MCF 10A (cell line): ENCODE measurements at regions not wholly inside any gene's neighbourhood (a gene's known extent, or its start where the extent isn't known, plus 50 kb on each side); places are given as distances from the start of the nearest gene placed in this dataset.
A peak's percentile ranks its signal among the peaks of the same experiment; 100 is the strongest.

ENCODE experiments used
- BruUV-seq: library from RNA; stranded (reverse); fragments of 400-500 nt; replicated peaks from 2 replicates; lab custom pipeline; 2021; lab: Mats Ljungman, UMichigan
- CTCF ChIA-PET: fragments of 300-600 bp; sonication (Branson Sonifier 250); formaldehyde crosslinking; extraction: SDS; loops from one replicate; lab custom pipeline; 2021; ENCODE audit warnings: antibody characterized with exemption, inconsistent platforms; lab: Yijun Ruan, JAX
- POLR2A ChIA-PET: fragments of 300-600, 350-650 bp; sonication (Branson Sonifier 250); formaldehyde crosslinking; extraction: SDS; loops from one replicate; lab custom pipeline; 2020; ENCODE audit warnings: antibody characterized with exemption, inconsistent platforms; lab: Yijun Ruan, JAX
- DNase-seq: peaks from one replicate; pipeline ENCODE4 v3.0.0-alpha.2; 2018; ENCODE audit not compliant: unreplicated experiment
- H3K27ac Mint-ChIP-seq: one replicate; pipeline ENCODE4 v1.8.0; 2022; ENCODE audit warnings: mild to moderate bottlenecking, low read depth, mixed read lengths; ENCODE audit not compliant: unreplicated experiment
- H3K27me3 Mint-ChIP-seq: one replicate; pipeline ENCODE4 v1.8.0; 2022; ENCODE audit warnings: mixed read lengths; ENCODE audit not compliant: insufficient read depth, unreplicated experiment
- H3K36me3 Mint-ChIP-seq: one replicate; pipeline ENCODE4 v1.8.0; 2022; ENCODE audit warnings: mild to moderate bottlenecking, moderate library complexity, mixed read lengths; ENCODE audit not compliant: insufficient read depth, unreplicated experiment
- H3K4me1 Mint-ChIP-seq: one replicate; pipeline ENCODE4 v1.8.0; 2022; ENCODE audit warnings: mixed read lengths; ENCODE audit not compliant: insufficient read depth, unreplicated experiment
- H3K4me3 Mint-ChIP-seq: one replicate; pipeline ENCODE4 v1.8.0; 2022; ENCODE audit warnings: mild to moderate bottlenecking, moderate library complexity, mixed read lengths; ENCODE audit not compliant: unreplicated experiment
- H3K9me3 Mint-ChIP-seq: one replicate; pipeline ENCODE4 v1.8.0; 2022; ENCODE audit warnings: mixed read lengths; ENCODE audit not compliant: unreplicated experiment
- intact Hi-C: fragments of 100-400 bp; cut with micrococcal nuclease; formaldehyde crosslinking; loops from 2 replicates; pipeline ENCODE4 v1.14.1; 2022
- TF ChIP-seq, protein P1 (sequence below): fragments of 200-600 bp; IDR thresholded peaks from one replicate; pipeline ENCODE4 v1.8.0; 2022; ENCODE audit warnings: antibody characterized with exemption, mild to moderate bottlenecking; ENCODE audit not compliant: unreplicated experiment

DNA sequence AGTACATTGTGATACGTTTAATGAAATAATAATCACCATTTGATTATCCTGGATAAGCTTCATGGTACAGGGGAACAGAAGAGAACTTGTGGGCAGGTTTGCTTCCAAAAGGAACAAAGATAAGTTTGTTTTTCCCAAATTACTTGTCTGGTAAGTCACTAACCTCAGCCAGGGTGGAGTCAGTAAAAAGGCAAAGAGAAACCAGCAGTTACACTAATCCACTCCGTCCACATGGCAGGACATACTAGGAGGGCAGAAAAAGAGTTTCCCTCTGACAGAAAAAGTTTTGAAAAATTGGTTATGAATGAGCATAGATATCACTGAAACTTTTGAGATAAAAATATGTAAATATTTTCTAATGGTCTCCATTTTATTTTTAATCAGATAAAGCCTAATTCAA is 285.9 kb downstream of the IL15 start:
- H3K4me1 Mint-ChIP-seq: no peaks in the 10 kb centered on the region
- H3K27ac Mint-ChIP-seq: no peak overlapping the region
- BruUV-seq: no TSS peak
- TF ChIP-seq, protein P1, sequence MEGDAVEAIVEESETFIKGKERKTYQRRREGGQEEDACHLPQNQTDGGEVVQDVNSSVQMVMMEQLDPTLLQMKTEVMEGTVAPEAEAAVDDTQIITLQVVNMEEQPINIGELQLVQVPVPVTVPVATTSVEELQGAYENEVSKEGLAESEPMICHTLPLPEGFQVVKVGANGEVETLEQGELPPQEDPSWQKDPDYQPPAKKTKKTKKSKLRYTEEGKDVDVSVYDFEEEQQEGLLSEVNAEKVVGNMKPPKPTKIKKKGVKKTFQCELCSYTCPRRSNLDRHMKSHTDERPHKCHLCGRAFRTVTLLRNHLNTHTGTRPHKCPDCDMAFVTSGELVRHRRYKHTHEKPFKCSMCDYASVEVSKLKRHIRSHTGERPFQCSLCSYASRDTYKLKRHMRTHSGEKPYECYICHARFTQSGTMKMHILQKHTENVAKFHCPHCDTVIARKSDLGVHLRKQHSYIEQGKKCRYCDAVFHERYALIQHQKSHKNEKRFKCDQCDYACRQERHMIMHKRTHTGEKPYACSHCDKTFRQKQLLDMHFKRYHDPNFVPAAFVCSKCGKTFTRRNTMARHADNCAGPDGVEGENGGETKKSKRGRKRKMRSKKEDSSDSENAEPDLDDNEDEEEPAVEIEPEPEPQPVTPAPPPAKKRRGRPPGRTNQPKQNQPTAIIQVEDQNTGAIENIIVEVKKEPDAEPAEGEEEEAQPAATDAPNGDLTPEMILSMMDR: no peak
- H3K27me3 Mint-ChIP-seq: no peaks in the 10 kb centered on the region
- H3K36me3 Mint-ChIP-seq: no peaks in the 10 kb centered on the region
- no peaks in the 10 kb centered on the region for H3K9me3 Mint-ChIP-seq
- DNase-seq: no peak
- ChIA-PET CTCF (interaction anchor here (0.7 kb wide), 1 partner anchor 760 kb away, joined by 4 read pairs; no protein-coding TSS in a partner anchor), POLR2A (no interaction called here)
- H3K4me3 Mint-ChIP-seq: no peak overlapping the region
- intact Hi-C loops: no loop called here

DNA sequence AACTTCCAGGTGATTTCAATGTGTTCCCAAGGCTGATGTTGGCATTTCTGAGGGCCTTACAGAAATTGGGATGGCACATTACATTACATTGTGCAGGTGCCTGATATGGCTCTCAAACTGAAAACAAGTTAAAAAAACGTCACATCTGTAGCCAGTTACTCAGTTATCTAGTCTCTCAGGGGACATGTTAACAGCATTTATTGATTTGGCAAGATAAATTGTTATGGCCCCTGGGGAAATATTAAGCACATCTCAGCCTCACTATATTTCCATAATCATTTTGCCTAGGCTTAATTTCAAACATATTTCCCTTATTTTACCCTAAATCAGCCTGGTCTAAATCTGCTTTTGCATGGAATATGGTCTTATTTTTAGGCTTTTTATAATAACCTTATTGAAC is 290.0 kb downstream of the IL15 start:
- no TSS peak for BruUV-seq
- POLR2A ChIA-PET: no interaction called here
- Mint-ChIP-seq H3K4me1 (no peaks in the 10 kb centered on the region), H3K4me3 (no peak overlapping the region), H3K9me3 (no peaks in the 10 kb centered on the region), H3K27ac (no peak overlapping the region), H3K27me3 (no peaks in the 10 kb centered on the region), H3K36me3 (no peaks in the 10 kb centered on the region)
- TF ChIP-seq, protein P1: no peak
- intact Hi-C loops: no loop called here
- DNase-seq: no peak
- CTCF ChIA-PET: no interaction called here

DNA sequence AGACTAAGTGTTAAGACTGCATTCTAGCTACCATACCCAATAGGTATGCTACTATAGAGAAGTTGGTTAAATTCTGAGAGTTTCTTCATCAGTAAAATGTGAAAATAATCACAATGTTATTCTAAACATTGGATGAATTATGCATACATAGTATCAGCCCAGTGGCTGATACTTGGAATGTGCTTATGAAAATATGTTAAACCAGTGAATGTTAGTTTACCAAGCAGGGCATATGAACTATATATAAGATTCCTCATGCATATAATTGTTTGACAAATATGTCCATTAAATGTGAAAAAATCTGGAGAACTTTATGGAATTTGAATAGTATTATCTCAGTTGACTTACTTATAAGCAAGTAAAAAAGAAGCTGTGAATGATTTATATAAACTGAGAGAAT is 296.1 kb downstream of the IL15 start:
- POLR2A ChIA-PET: interaction anchor here (1.4 kb wide), 1 partner anchor 16 kb away, joined by 4 read pairs; no protein-coding TSS in a partner anchor
- H3K4me3 Mint-ChIP-seq: no peak overlapping the region
- BruUV-seq: no TSS peak
- intact Hi-C loops: no loop called here
- H3K4me1 Mint-ChIP-seq: no peaks in the 10 kb centered on the region
- no peaks in the 10 kb centered on the region for H3K36me3 Mint-ChIP-seq
- no peak for DNase-seq
- peaks cover 9% of the 10 kb centered on the region for H3K9me3 Mint-ChIP-seq
- H3K27me3 Mint-ChIP-seq: no peaks in the 10 kb centered on the region
- H3K27ac Mint-ChIP-seq: no peak overlapping the region
- CTCF ChIA-PET: no interaction called here
- TF ChIP-seq, protein P1: no peak

DNA sequence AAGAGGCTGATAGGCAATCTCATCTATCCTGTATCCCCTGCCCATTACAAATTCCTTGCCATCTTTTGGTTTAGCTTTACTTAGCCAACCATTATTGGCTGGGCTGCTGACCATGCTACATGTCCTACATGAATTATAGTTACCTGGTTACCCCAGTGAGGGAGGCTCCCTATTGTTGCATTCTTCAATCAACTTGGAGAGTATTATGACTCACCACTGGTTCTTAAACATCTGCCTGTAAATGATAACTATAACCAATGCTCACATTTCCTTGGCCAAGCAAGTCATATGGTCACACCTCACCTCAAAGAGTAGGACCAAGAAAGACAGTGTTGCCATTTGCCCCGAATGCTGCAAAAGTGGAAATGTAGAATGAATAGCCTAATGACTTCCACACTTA is 297.6 kb downstream of the IL15 start:
- intact Hi-C loops: no loop called here
- no TSS peak for BruUV-seq
- ChIA-PET POLR2A (no interaction called here), CTCF (no interaction called here)
- no peak overlapping the region for H3K27ac Mint-ChIP-seq
- TF ChIP-seq, protein P1: no peak
- peaks cover 15% of the 10 kb centered on the region for H3K9me3 Mint-ChIP-seq
- DNase-seq: peak; percentile 6
- no peaks in the 10 kb centered on the region for H3K27me3 Mint-ChIP-seq
- H3K4me3 Mint-ChIP-seq: no peak overlapping the region
- no peaks in the 10 kb centered on the region for H3K36me3 Mint-ChIP-seq
- no peaks in the 10 kb centered on the region for H3K4me1 Mint-ChIP-seq
